Liver (tissue), 8 donors: ENCODE measurements at regions not wholly inside any gene's neighbourhood (a gene's known extent, or its start where the extent isn't known, plus 50 kb on each side); places are given as distances from the start of the nearest gene placed in this dataset.

Source experiments
- DNase-seq: peaks from one replicate; pipeline ENCODE4 v3.0.0-alpha.2; 2017; ENCODE audit warnings: low spot score
- H3K27ac ChIP-seq, 2 donors: one replicate each; pipeline ENCODE4 v1.7.0; 2013; ENCODE audit warnings: inconsistent platforms in 2 of 2, low read length in 2 of 2, control low read depth in 1 of 2, low read depth in 1 of 2, mild to moderate bottlenecking in 1 of 2
- H3K27me3 ChIP-seq, 4 donors: one replicate each; pipeline versions ENCODE4 v1.6.1 to v1.7.0; 2013; ENCODE audit warnings: low read length in 3 of 4, inconsistent platforms in 1 of 4, mild to moderate bottlenecking in 1 of 4, moderate library complexity in 1 of 4; ENCODE audit not compliant: control insufficient read depth in 4 of 4, insufficient read depth in 4 of 4
- H3K36me3 ChIP-seq, 4 donors: one replicate each; pipeline versions ENCODE4 v1.6.1 to v1.7.0; 2013; ENCODE audit warnings: low read length in 3 of 4, mild to moderate bottlenecking in 3 of 4, low read depth in 1 of 4, moderate library complexity in 1 of 4; ENCODE audit not compliant: control insufficient read depth in 4 of 4, insufficient read depth in 3 of 4
- H3K4me1 ChIP-seq, 4 donors: one replicate each; pipeline versions ENCODE4 v1.6.1 to v1.7.0; 2013; ENCODE audit warnings: low read length in 3 of 4, mild to moderate bottlenecking in 3 of 4, moderate library complexity in 1 of 4; ENCODE audit not compliant: control insufficient read depth in 4 of 4, insufficient read depth in 4 of 4
- H3K4me3 ChIP-seq, 3 donors: one replicate each; pipeline versions ENCODE4 v1.6.1 to v1.7.0; 2013; ENCODE audit warnings: low read length in 3 of 3, control low read depth in 1 of 3, low read depth in 1 of 3, mild to moderate bottlenecking in 1 of 3
- H3K9ac ChIP-seq, 2 donors: one replicate each; pipeline ENCODE4 v1.7.0; 2013; ENCODE audit warnings: low read length in 2 of 2, mild to moderate bottlenecking in 2 of 2, moderate library complexity in 2 of 2, control low read depth in 1 of 2, low read depth in 1 of 2
- H3K9me3 ChIP-seq, 4 donors: one replicate each; pipeline versions ENCODE4 v1.6.1 to v1.7.0; 2013; ENCODE audit warnings: low read length in 3 of 4; ENCODE audit not compliant: control insufficient read depth in 4 of 4
- EGR1 ChIP-seq, 2 donors: IDR thresholded peaks; 2 replicates each; pipeline ENCODE4 v1.6.1; 2016 to 2018; ENCODE audit warnings: antibody characterized with exemption in 2 of 2, low read depth in 2 of 2
- FOXA1 ChIP-seq: IDR thresholded peaks from 2 replicates; pipeline ENCODE4 v1.6.1; 2016; ENCODE audit warnings: antibody characterized with exemption
- FOXA2 ChIP-seq: IDR thresholded peaks from 2 replicates; pipeline ENCODE4 v1.6.1; 2016; ENCODE audit warnings: antibody characterized with exemption
- GABPA ChIP-seq, 2 donors: IDR thresholded peaks in 1 of 2; conservative IDR thresholded peaks in 1 of 2; 2 replicates each; pipeline ENCODE4 v1.6.1; 2016; ENCODE audit warnings: antibody characterized with exemption in 2 of 2, mild to moderate bottlenecking in 1 of 2, moderate library complexity in 1 of 2
- HNF4G ChIP-seq: IDR thresholded peaks from 2 replicates; pipeline ENCODE4 v1.6.1; 2016; ENCODE audit warnings: antibody characterized with exemption
- JUND ChIP-seq, 2 donors: IDR thresholded peaks; 2 replicates each; pipeline ENCODE4 v1.6.1; 2016; ENCODE audit warnings: antibody characterized with exemption in 2 of 2
- NR2F2 ChIP-seq: IDR thresholded peaks from 2 replicates; pipeline ENCODE4 v1.6.1; 2016; ENCODE audit warnings: antibody characterized with exemption
- RAD21 ChIP-seq, 2 donors: IDR thresholded peaks; 2 replicates each; pipeline ENCODE4 v1.6.1; 2016; ENCODE audit warnings: antibody characterized with exemption in 2 of 2, mild to moderate bottlenecking in 2 of 2
- RXRA ChIP-seq, 2 donors: IDR thresholded peaks; 2 replicates each; pipeline ENCODE4 v1.6.1; 2017 to 2018; ENCODE audit warnings: antibody characterized with exemption in 2 of 2, mild to moderate bottlenecking in 1 of 2
- SP1 ChIP-seq: IDR thresholded peaks from 2 replicates; pipeline ENCODE4 v1.6.1; 2018; ENCODE audit warnings: antibody characterized with exemption, mild to moderate bottlenecking
- TAF1 ChIP-seq: conservative IDR thresholded peaks from 2 replicates; pipeline ENCODE4 v1.6.1; 2016; ENCODE audit warnings: antibody characterized with exemption, mild to moderate bottlenecking
- WGBS: extraction: QIAGEN DNeasy Blood & Tissue Kit; methylation state at CpG from one replicate; pipeline ENCODE4 v1.1.7; 2013; 5-methylcytosine and 5-hydroxymethylcytosine counted together
- TF ChIP-seq, protein P1 (sequence below): IDR thresholded peaks from 2 replicates; pipeline ENCODE4 v1.6.1; 2016; ENCODE audit warnings: antibody characterized with exemption
- TF ChIP-seq, protein P2 (sequence below): fragments of 150-350 bp; IDR thresholded peaks from 2 replicates; pipeline ENCODE4 v1.5.1; 2017; ENCODE audit warnings: improper control_type of control experiment, low read depth, low read length; ENCODE audit not compliant: missing input control
- TF ChIP-seq, protein P3 (sequence below): IDR thresholded peaks from 2 replicates; pipeline ENCODE4 v1.6.1; 2016; ENCODE audit warnings: antibody characterized with exemption
- TF ChIP-seq, protein P4 (sequence below): IDR thresholded peaks from 2 replicates; pipeline ENCODE4 v1.6.1; 2016; ENCODE audit warnings: antibody characterized with exemption
- donor health status: healthy.
- donor health status: healthy.
- donor health status: healthy.
- donor health status: healthy.
- donor health status: healthy.

DNA sequence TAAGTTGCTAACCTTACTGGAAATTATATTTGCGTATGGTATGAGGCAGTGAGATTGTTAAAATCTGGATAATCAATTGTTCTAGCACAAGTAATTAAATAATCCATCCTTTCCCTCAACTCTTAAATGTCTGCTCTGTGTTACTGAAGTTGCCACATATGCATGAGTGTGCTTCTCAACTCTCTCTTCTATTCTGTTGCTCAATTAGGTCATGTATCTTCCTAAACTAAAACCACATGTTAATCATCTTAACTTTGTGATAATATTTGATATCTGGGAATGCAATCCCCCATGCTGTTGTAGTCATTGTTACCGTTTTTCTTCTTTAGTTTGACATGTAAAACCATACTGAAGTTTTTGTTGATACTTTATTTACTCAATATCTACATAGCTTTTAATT, 63.5 kb upstream of the STMND1 start:
- H3K9me3 ChIP-seq, result no peaks in the 10 kb centered on the region
- no peak for DNase-seq
- no peaks in the 10 kb centered on the region for H3K36me3 ChIP-seq
- H3K4me1 ChIP-seq, result peaks cover 0 to 8% (median 6%) of the 10 kb centered on the region in 4 donors
- no peak overlapping the region for H3K4me3 ChIP-seq
- WGBS, result 84% methylated on average over 2 of the region's 2 CpGs
- H3K27me3 ChIP-seq, result no peaks in the 10 kb centered on the region
- H3K27ac ChIP-seq, result no peak overlapping the region
- TF ChIP-seq EGR1 (IDR thresholded peaks at IDR 0.05; ENCODE audit: low read depth in 2 of 2) (no peak), RXRA (IDR thresholded peaks at IDR 0.05) (no peak)
- TF ChIP-seq, protein P1, sequence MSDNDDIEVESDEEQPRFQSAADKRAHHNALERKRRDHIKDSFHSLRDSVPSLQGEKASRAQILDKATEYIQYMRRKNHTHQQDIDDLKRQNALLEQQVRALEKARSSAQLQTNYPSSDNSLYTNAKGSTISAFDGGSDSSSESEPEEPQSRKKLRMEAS, result no peak
- TF ChIP-seq, protein P2, sequence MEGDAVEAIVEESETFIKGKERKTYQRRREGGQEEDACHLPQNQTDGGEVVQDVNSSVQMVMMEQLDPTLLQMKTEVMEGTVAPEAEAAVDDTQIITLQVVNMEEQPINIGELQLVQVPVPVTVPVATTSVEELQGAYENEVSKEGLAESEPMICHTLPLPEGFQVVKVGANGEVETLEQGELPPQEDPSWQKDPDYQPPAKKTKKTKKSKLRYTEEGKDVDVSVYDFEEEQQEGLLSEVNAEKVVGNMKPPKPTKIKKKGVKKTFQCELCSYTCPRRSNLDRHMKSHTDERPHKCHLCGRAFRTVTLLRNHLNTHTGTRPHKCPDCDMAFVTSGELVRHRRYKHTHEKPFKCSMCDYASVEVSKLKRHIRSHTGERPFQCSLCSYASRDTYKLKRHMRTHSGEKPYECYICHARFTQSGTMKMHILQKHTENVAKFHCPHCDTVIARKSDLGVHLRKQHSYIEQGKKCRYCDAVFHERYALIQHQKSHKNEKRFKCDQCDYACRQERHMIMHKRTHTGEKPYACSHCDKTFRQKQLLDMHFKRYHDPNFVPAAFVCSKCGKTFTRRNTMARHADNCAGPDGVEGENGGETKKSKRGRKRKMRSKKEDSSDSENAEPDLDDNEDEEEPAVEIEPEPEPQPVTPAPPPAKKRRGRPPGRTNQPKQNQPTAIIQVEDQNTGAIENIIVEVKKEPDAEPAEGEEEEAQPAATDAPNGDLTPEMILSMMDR, result no peak
- H3K9ac ChIP-seq, result no peak overlapping the region

DNA sequence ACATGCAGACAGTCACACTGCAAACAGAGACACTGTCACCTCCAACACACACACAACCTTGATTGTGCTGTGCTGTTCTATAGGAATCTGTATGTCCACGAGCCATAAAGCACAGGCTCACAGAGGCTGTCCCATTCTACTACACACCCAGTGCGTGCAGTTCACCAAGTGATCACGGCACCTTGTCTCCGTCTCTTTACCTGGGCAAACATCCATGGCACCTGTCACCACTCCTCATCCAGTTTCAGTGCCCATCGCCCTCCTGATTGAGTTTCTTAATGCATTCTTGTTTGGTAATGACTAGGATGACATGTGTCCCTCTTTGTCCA, 65.8 kb upstream of the STMND1 start:
- Histone ChIP-seq H3K9me3 (no peaks in the 10 kb centered on the region), H3K27ac (no peak overlapping the region), H3K4me1 (no peaks in the 10 kb centered on the region), H3K9ac (no peak overlapping the region), H3K36me3 (no peaks in the 10 kb centered on the region), H3K4me3 (no peak overlapping the region), H3K27me3 (no peaks in the 10 kb centered on the region)
- DNase-seq, result no peak
- TF ChIP-seq HNF4G, result no peak
- no peak for TF ChIP-seq RXRA (IDR thresholded peaks at IDR 0.05)
- no peak for TF ChIP-seq NR2F2
- no peak for TF ChIP-seq SP1
- TF ChIP-seq FOXA1, result no peak
- no peak for TF ChIP-seq JUND (IDR thresholded peaks at IDR 0.05)
- no peak for TF ChIP-seq GABPA (IDR thresholded peaks at IDR 0.05 in 1 of 2, conservative IDR thresholded peaks at IDR 0.05 in 1 of 2)
- no peak for TF ChIP-seq FOXA2
- no peak for TF ChIP-seq TAF1
- 86% methylated on average over 5 of the region's 5 CpGs for WGBS

DNA sequence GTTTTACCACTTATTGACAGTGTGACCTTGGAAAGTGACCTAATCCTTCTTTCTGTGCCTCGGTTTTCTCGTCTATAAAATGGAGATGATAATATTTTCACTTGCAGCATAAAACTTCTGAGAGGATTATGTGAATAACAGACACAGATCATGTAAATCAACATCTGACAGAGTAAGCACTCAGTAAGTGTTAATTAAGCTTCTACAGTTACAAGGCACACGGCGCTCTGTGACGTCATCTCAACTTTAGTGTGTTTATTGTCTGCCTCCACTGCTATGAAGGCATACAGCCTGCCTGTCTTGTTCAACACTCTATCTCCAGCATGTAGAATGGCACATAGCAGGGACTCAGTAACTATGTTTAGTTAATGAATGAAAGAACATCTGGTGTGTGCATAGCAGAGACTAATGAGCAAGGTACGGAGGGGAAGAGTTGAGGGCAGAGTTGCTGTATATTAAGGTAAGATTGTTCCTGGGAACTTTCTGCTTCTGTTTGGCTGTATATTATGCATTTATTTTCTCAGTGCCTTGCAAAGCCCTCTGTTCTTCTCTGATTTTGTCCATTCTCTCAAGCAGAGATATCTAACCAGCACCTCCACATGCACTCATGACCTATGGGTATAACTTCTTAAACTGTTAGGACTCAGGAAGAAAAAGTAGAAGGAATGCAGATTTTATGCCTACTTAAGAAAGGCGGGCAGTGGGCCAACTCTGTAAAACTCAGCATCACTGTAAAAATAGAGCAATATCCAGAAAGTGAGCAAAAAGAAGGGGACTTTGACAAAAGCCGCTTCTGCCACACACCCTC, 66.4 kb upstream of the STMND1 start:
- no peaks in the 10 kb centered on the region for H3K9me3 ChIP-seq
- WGBS, result 75% methylated on average over 8 of the region's 8 CpGs
- H3K9ac ChIP-seq, result no peak overlapping the region
- H3K4me3 ChIP-seq, result no peak overlapping the region
- TF ChIP-seq FOXA2 (no peak), RAD21 (IDR thresholded peaks at IDR 0.05) (no peak), GABPA (IDR thresholded peaks at IDR 0.05 in 1 of 2, conservative IDR thresholded peaks at IDR 0.05 in 1 of 2) (no peak)
- TF ChIP-seq, protein P3, sequence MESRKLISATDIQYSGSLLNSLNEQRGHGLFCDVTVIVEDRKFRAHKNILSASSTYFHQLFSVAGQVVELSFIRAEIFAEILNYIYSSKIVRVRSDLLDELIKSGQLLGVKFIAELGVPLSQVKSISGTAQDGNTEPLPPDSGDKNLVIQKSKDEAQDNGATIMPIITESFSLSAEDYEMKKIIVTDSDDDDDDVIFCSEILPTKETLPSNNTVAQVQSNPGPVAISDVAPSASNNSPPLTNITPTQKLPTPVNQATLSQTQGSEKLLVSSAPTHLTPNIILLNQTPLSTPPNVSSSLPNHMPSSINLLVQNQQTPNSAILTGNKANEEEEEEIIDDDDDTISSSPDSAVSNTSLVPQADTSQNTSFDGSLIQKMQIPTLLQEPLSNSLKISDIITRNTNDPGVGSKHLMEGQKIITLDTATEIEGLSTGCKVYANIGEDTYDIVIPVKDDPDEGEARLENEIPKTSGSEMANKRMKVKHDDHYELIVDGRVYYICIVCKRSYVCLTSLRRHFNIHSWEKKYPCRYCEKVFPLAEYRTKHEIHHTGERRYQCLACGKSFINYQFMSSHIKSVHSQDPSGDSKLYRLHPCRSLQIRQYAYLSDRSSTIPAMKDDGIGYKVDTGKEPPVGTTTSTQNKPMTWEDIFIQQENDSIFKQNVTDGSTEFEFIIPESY, result no peak
- TF ChIP-seq, protein P4, sequence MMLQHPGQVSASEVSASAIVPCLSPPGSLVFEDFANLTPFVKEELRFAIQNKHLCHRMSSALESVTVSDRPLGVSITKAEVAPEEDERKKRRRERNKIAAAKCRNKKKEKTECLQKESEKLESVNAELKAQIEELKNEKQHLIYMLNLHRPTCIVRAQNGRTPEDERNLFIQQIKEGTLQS, result no peak
- H3K36me3 ChIP-seq, result no peaks in the 10 kb centered on the region
- no peak for DNase-seq
- H3K27me3 ChIP-seq, result no peaks in the 10 kb centered on the region
- no peaks in the 10 kb centered on the region for H3K4me1 ChIP-seq
- no peak overlapping the region for H3K27ac ChIP-seq
